ENCODE measurements at regions not wholly inside any gene's neighbourhood (a gene's known extent, or its start where the extent isn't known, plus 50 kb on each side); places are given as distances from the start of the nearest gene placed in this dataset.

DNA sequence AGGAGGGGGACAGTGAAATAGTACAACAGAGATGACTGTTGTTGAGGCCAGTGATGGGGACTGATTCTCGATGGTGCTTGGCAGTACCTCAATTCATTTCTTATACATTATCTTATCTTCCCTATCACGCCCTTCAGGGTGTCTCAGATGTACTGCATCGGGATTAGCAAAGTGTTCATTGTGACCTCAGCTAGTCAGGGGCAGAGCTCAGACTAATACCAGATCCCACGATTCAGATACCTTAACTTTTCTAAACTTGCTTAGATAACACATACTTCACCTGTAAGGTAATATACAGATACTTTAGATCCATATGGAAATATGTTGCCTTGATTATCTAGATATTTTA, 720.6 kb downstream of the EFNB2 start:
- TF ChIP-seq, protein P1, sequence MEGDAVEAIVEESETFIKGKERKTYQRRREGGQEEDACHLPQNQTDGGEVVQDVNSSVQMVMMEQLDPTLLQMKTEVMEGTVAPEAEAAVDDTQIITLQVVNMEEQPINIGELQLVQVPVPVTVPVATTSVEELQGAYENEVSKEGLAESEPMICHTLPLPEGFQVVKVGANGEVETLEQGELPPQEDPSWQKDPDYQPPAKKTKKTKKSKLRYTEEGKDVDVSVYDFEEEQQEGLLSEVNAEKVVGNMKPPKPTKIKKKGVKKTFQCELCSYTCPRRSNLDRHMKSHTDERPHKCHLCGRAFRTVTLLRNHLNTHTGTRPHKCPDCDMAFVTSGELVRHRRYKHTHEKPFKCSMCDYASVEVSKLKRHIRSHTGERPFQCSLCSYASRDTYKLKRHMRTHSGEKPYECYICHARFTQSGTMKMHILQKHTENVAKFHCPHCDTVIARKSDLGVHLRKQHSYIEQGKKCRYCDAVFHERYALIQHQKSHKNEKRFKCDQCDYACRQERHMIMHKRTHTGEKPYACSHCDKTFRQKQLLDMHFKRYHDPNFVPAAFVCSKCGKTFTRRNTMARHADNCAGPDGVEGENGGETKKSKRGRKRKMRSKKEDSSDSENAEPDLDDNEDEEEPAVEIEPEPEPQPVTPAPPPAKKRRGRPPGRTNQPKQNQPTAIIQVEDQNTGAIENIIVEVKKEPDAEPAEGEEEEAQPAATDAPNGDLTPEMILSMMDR (IDR thresholded peaks at IDR 0.05) = no peak

- TF ChIP-seq, protein P1 (IDR thresholded peaks at IDR 0.05) = no peak
Observed at GRCh38 chr13:105814219-105814901, 721.1 kb downstream of the EFNB2 start.

GRCh38 chr13:105806628-105806920, 728.9 kb downstream of the EFNB2 start:
- TF ChIP-seq, protein P1 (IDR thresholded peaks at IDR 0.05) = no peak

DNA sequence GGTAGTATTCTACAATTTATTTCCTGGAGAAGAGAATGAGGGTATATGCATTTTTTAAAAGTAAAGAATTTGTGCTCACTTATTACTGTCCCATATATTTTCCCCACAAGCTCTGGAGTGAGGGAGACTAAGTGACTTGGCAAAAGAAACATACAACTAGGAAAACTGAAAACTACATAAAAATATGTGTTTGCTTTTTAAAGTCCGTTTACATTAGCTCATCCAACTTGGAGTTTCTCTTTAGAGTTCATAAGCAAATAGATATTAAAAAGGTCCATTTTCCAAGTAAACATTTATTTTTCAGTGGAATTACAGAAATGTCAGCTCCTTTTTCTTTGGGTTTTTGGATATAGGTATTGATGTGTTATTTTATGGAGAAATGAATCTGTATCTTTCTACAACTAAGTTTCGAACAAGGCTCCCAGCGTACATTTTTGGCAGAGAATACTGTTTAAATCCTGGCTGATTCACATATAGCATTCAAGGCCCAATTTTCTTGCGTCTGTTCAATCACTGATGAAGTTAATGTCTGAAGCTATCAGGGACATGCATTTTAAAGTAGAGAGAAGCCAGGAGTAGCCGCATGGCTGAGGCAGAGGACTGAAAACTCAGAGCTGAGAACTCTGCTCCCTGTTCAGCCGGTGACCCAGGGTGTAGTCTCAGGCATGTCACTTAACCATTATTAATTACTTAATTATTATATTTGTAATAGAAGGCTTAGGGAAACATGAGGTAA, 729.4 kb downstream of the EFNB2 start:
- TF ChIP-seq, protein P1 (IDR thresholded peaks at IDR 0.05) = no peak

GRCh38 chr13:105804561-105805190, 730.8 kb downstream of the EFNB2 start:
- TF ChIP-seq, protein P1 (IDR thresholded peaks at IDR 0.05) = no peak

- TF ChIP-seq, protein P1 (IDR thresholded peaks at IDR 0.05) = no peak
Observed at GRCh38 chr13:105799155-105799554, 736.3 kb downstream of the EFNB2 start.

GRCh38 chr13:105798541-105798940, 736.9 kb downstream of the EFNB2 start:
- TF ChIP-seq, protein P1 (IDR thresholded peaks at IDR 0.05) = no peak
